IMR-90 (cell line): ENCODE measurements at regions not wholly inside any gene's neighbourhood (a gene's known extent, or its start where the extent isn't known, plus 50 kb on each side); places are given as distances from the start of the nearest gene placed in this dataset.
A peak's percentile ranks its signal among the peaks of the same experiment; 100 is the strongest.

Source experiments
- ATAC-seq: fragments of 200-7000 bp; cut with Tn5 transposase; 2 replicates; pipeline ENCODE4 v1.9.1; 2020; ENCODE audit warnings: low read depth, mild to moderate bottlenecking, moderate library complexity
- BruUV-seq: library from RNA; stranded (reverse); fragments of 400-500 nt; replicated peaks from 2 replicates; lab custom pipeline; 2021; lab: Mats Ljungman, UMichigan
- CTCF ChIA-PET: fragments of 300-600 bp; formaldehyde crosslinking; extraction: SDS; loops from one replicate; lab custom pipeline; 2021; ENCODE audit warnings: antibody characterized with exemption; lab: Yijun Ruan, JAX
- POLR2A ChIA-PET: fragments of 300-600 bp; sonication (Branson Sonifier 250); formaldehyde crosslinking; loops from one replicate; lab custom pipeline; 2022; ENCODE audit warnings: antibody characterized with exemption; ENCODE audit not compliant: unreplicated experiment; lab: Charles Lee
- DNase-seq: peaks from one replicate; pipeline ENCODE4 v3.0.0; 2013
- H2AFZ ChIP-seq: replicated peaks from 2 replicates; pipeline ENCODE3; 2013; ENCODE audit warnings: low read length, mild to moderate bottlenecking; ENCODE audit not compliant: poor library complexity
- H2AK5ac ChIP-seq: 2 replicates; pipeline ENCODE4 v1.6.1; 2013; ENCODE audit warnings: low read depth, low read length, inconsistent platforms
- H2AK9ac ChIP-seq: replicated peaks from 2 replicates; pipeline ENCODE3; 2013; ENCODE audit warnings: mild to moderate bottlenecking, low read depth, low read length, moderate library complexity; ENCODE audit not compliant: poor library complexity
- H2BK120ac ChIP-seq: 2 replicates; pipeline ENCODE4 v1.6.1; 2013; ENCODE audit warnings: low read depth, low read length, inconsistent platforms
- H2BK15ac ChIP-seq: 3 replicates; pipeline ENCODE4 v1.6.1; 2013; ENCODE audit warnings: low read depth, low read length, inconsistent platforms
- H2BK20ac ChIP-seq: 2 replicates; pipeline ENCODE4 v1.6.1; 2013; ENCODE audit warnings: low read depth, mild to moderate bottlenecking, inconsistent platforms, low read length, moderate library complexity
- H2BK5ac ChIP-seq: 2 replicates; pipeline ENCODE4 v1.6.1; 2013; ENCODE audit warnings: mild to moderate bottlenecking, low read depth, low read length, inconsistent platforms; ENCODE audit not compliant: poor library complexity, severe bottlenecking
- H3K14ac ChIP-seq: replicated peaks from 2 replicates; pipeline ENCODE4 v1.6.1; 2013; ENCODE audit warnings: low read depth, low read length, inconsistent platforms
- H3K18ac ChIP-seq: 2 replicates; pipeline ENCODE4 v1.6.1; 2013; ENCODE audit warnings: low read depth, low read length, control low read depth
- H3K23ac ChIP-seq: 2 replicates; pipeline ENCODE4 v1.6.1; 2013; ENCODE audit warnings: low read depth, low read length, inconsistent platforms
- H3K27ac ChIP-seq: 2 replicates; pipeline ENCODE4 v1.5.1; 2013; ENCODE audit warnings: mild to moderate bottlenecking, control low read depth, low read length; ENCODE audit not compliant: insufficient read depth
- H3K27me3 ChIP-seq: 2 replicates; pipeline ENCODE4 v1.6.1; 2013; ENCODE audit warnings: low read length; ENCODE audit not compliant: control insufficient read depth, insufficient read depth
- H3K36me3 ChIP-seq: 2 replicates; pipeline ENCODE4 v1.6.1; 2013; ENCODE audit warnings: low read length, mixed read lengths; ENCODE audit not compliant: control insufficient read depth, insufficient read depth
- H3K4ac ChIP-seq: 2 replicates; pipeline ENCODE4 v1.6.1; 2013; ENCODE audit warnings: low read depth, low read length, inconsistent platforms
- H3K4me1 ChIP-seq: 2 replicates; pipeline ENCODE4 v1.6.1; 2013; ENCODE audit warnings: low read length, mixed read lengths; ENCODE audit not compliant: control insufficient read depth, insufficient read depth
- H3K4me2 ChIP-seq: 2 replicates; pipeline ENCODE4 v1.6.1; 2013; ENCODE audit warnings: low read depth, mild to moderate bottlenecking, control low read depth, low read length, moderate library complexity
- H3K4me3 ChIP-seq: 2 replicates; pipeline ENCODE4 v1.5.1; 2013; ENCODE audit warnings: low read depth, mild to moderate bottlenecking, control low read depth, low read length, moderate library complexity; ENCODE audit not compliant: insufficient read depth
- H3K56ac ChIP-seq: 2 replicates; pipeline ENCODE4 v1.6.1; 2013; ENCODE audit warnings: low read length, inconsistent platforms; ENCODE audit not compliant: insufficient read depth; ENCODE audit errors: extremely low read depth
- H3K79me1 ChIP-seq, 2 experiments: 2 replicates each; pipeline ENCODE4 v1.6.1; 2013; ENCODE audit warnings: low read length in 2 of 2, inconsistent platforms in 1 of 2, low read depth in 1 of 2
- H3K9ac ChIP-seq: 2 replicates; pipeline ENCODE4 v1.6.1; 2013; ENCODE audit warnings: low read depth, low read length, control low read depth
- H3K9me1 ChIP-seq: 2 replicates; pipeline ENCODE4 v1.6.1; 2013; ENCODE audit warnings: low read length, inconsistent platforms; ENCODE audit not compliant: insufficient read depth
- H3K9me3 ChIP-seq: 2 replicates; pipeline ENCODE4 v1.6.1; 2013; ENCODE audit warnings: low read length; ENCODE audit not compliant: control insufficient read depth, insufficient read depth
- H4K20me1 ChIP-seq: 2 replicates; pipeline ENCODE4 v1.6.1; 2013; ENCODE audit warnings: low read length, inconsistent platforms; ENCODE audit not compliant: insufficient read depth
- H4K5ac ChIP-seq: 2 replicates; pipeline ENCODE4 v1.6.1; 2013; ENCODE audit warnings: mild to moderate bottlenecking, low read depth, low read length, control low read depth
- H4K8ac ChIP-seq, 2 experiments: 2 replicates each; pipeline ENCODE4 v1.6.1; 2013; ENCODE audit warnings: low read depth in 2 of 2, low read length in 2 of 2, control low read depth in 1 of 2, inconsistent platforms in 1 of 2
- H4K91ac ChIP-seq: 2 replicates; pipeline ENCODE4 v1.6.1; 2013; ENCODE audit warnings: low read depth, low read length, inconsistent platforms; ENCODE audit not compliant: insufficient read depth
- BHLHE40 ChIP-seq: fragments of 150-350 bp; IDR thresholded peaks from 2 replicates; pipeline ENCODE4 v1.6.1; 2016; ENCODE audit warnings: mild to moderate bottlenecking, low read depth, low read length
- CEBPB ChIP-seq: IDR thresholded peaks from 2 replicates; pipeline ENCODE4 v1.6.1; 2012; ENCODE audit warnings: low read depth, low read length, improper control_type of control experiment
- CHD1 ChIP-seq: IDR thresholded peaks from 2 replicates; pipeline ENCODE4 v1.6.1; 2012; ENCODE audit warnings: low read depth, low read length, improper control_type of control experiment
- CTCF ChIP-seq: conservative IDR thresholded peaks from 2 replicates; pipeline ENCODE4 v1.5.1; 2012; ENCODE audit warnings: mild to moderate bottlenecking, low read depth, low read length, improper control_type of control experiment
- ELK1 ChIP-seq: fragments of 150-350 bp; IDR thresholded peaks from 2 replicates; pipeline ENCODE4 v1.6.1; 2016; ENCODE audit warnings: low read depth, mild to moderate bottlenecking, low read length, moderate library complexity, borderline replicate concordance
- FOS ChIP-seq: fragments of 150-350 bp; IDR thresholded peaks from 2 replicates; pipeline ENCODE4 v1.6.1; 2016; ENCODE audit warnings: low read depth, low read length
- MAFK ChIP-seq: IDR thresholded peaks from 2 replicates; pipeline ENCODE4 v1.6.1; 2012; ENCODE audit warnings: low read depth, low read length, improper control_type of control experiment
- MAZ ChIP-seq: IDR thresholded peaks from 2 replicates; pipeline ENCODE4 v1.6.1; 2012; ENCODE audit warnings: low read depth, mild to moderate bottlenecking, low read length, improper control_type of control experiment, moderate library complexity, borderline replicate concordance
- MXI1 ChIP-seq: IDR thresholded peaks from 2 replicates; pipeline ENCODE4 v1.6.1; 2012; ENCODE audit warnings: low read depth, mild to moderate bottlenecking, low read length, moderate library complexity, borderline replicate concordance
- NFE2L2 ChIP-seq: fragments of 150-350 bp; IDR thresholded peaks from 2 replicates; pipeline ENCODE4 v1.6.1; 2016; ENCODE audit warnings: low read depth, mild to moderate bottlenecking, low read length
- POLR2A ChIP-seq: IDR thresholded peaks from 2 replicates; pipeline ENCODE4 v1.6.1; 2012; ENCODE audit warnings: mild to moderate bottlenecking, low read depth, low read length
- RAD21 ChIP-seq: IDR thresholded peaks from 2 replicates; pipeline ENCODE4 v1.6.1; 2012; ENCODE audit warnings: low read length, improper control_type of control experiment
- RCOR1 ChIP-seq: IDR thresholded peaks from 2 replicates; pipeline ENCODE4 v1.6.1; 2012; ENCODE audit warnings: mild to moderate bottlenecking, low read length, improper control_type of control experiment; ENCODE audit not compliant: insufficient replicate concordance
- RFX5 ChIP-seq: IDR thresholded peaks from 2 replicates; pipeline ENCODE4 v1.8.0; 2012; ENCODE audit warnings: low read depth, mild to moderate bottlenecking, low read length, moderate library complexity
- SMC3 ChIP-seq: fragments of 150-350 bp; IDR thresholded peaks from 2 replicates; pipeline ENCODE4 v1.6.1; 2016; ENCODE audit warnings: low read depth, mild to moderate bottlenecking, antibody characterized with exemption, low read length, moderate library complexity
- USF2 ChIP-seq: fragments of 150-350 bp; IDR thresholded peaks from 2 replicates; pipeline ENCODE4 v1.6.1; 2017; ENCODE audit warnings: mild to moderate bottlenecking, antibody characterized with exemption, low read length, low read depth
- WGBS, 2 experiments: methylation state at CpG; one replicate each; pipeline versions ENCODE4 v1.1.5 to v1.1.7; 2013; ENCODE audit warnings: missing lambda C conversion rate in 2 of 2; ENCODE audit not compliant: insufficient read length in 1 of 2; ENCODE audit errors: extremely low coverage in 2 of 2; 5-methylcytosine and 5-hydroxymethylcytosine counted together
- dilution Hi-C: fragments of 300-500 bp; cut with HindIII; formaldehyde crosslinking; loops from one replicate; pipeline ENCODE4 v1.14.3; 2018; ENCODE audit warnings: low sequenced_read_pairs; ENCODE audit not compliant: unreplicated experiment
- in situ Hi-C: fragments of 300-500 bp; cut with MboI; formaldehyde crosslinking; loops from 3 replicates; pipeline ENCODE4 v1.14.3; 2019; ENCODE audit warnings: low sequenced_read_pairs, inconsistent platforms, mixed read lengths
- intact Hi-C: fragments of 100-400 bp; cut with micrococcal nuclease; formaldehyde crosslinking; loops from 2 replicates; pipeline ENCODE4 v1.10.0; 2022

GRCh38 chr17:13337151-13337550 is 264.6 kb downstream of the HS3ST3A1 start:
- Histone ChIP-seq H3K56ac (no peak overlapping the region), H3K4me1 (peaks cover 5% of the 10 kb centered on the region), H2BK15ac (no peak overlapping the region), H4K20me1 (no peaks in the 10 kb centered on the region), H2AK5ac (no peak overlapping the region), H3K14ac (no peak overlapping the region), H3K23ac (no peak overlapping the region), H3K79me1 (no peaks in the 10 kb centered on the region), H2BK20ac (no peak overlapping the region), H2BK120ac (peak overlapping the region; percentile 78; the same call in 1 of the 2 replicates), H3K4me2 (peak overlapping the region; percentile 99), H3K36me3 (no peaks in the 10 kb centered on the region), H3K18ac (peak overlapping the region; percentile 47; the same call in 1 of the 2 replicates), H2AFZ (no peak overlapping the region), H4K5ac (peak overlapping the region; percentile 18; the same call in 1 of the 2 replicates), H2AK9ac (no peak overlapping the region), H3K9ac (no peak overlapping the region), H3K9me1 (peaks cover 4% of the 10 kb centered on the region; the same call in 1 of the 2 replicates), H4K8ac (peak overlapping the region in 1 of 2 experiments; percentile 11; a peak in 1 of 4 replicates), H4K91ac (no peak overlapping the region), H3K27ac (peak overlapping the region; percentile 9; the same call in 1 of the 2 replicates), H3K4ac (no peak overlapping the region; the same call in 1 of the 2 replicates), H3K9me3 (no peaks in the 10 kb centered on the region), H3K4me3 (no peak overlapping the region), H3K27me3 (no peaks in the 10 kb centered on the region), H2BK5ac (peak overlapping the region; percentile 86)
- BruUV-seq, result no TSS peak
- TF ChIP-seq CHD1 (no peak), CTCF (no peak), RAD21 (no peak), NFE2L2 (no peak), CEBPB (no peak), RFX5 (no peak), MAZ (no peak), BHLHE40 (no peak), MXI1 (no peak), SMC3 (no peak), POLR2A (no peak), USF2 (no peak), MAFK (no peak), FOS (no peak), ELK1 (no peak), RCOR1 (no peak)
- no CpG with 5 or more reads among the region's 5 CpGs for WGBS, 2 experiments
- ATAC-seq (peak; percentile 49), DNase-seq (peak; percentile 33)
- ChIA-PET CTCF (interaction anchor here (0.6 to 1.4 kb wide), 6 partner anchors 154 to 722 kb away, joined by 3 to 8 read pairs (median 3); no protein-coding TSS in a partner anchor), POLR2A (interaction anchor here (1.4 kb wide), 1 partner anchor 9 kb away, joined by 3 read pairs; no protein-coding TSS in a partner anchor)
- dilution Hi-C loops (no loop called here), in situ Hi-C loops (loop anchor here (5.0 kb wide), 1 partner anchor 965 kb away; the partner anchor contains the start of gene HS3ST3B1), intact Hi-C loops (loop anchor here (1.0 to 10.0 kb wide), 6 partner anchors 205 to 1588 kb away; no protein-coding TSS in a partner anchor)
